ENCODE measurements at regions not wholly inside any gene's neighbourhood (a gene's known extent, or its start where the extent isn't known, plus 50 kb on each side); places are given as distances from the start of the nearest gene placed in this dataset.
A peak's percentile ranks its signal among the peaks of the same experiment; 100 is the strongest.

- 90 to 92% methylated on average over 8 of the region's 8 CpGs for WGBS, 2 experiments (ENCODE audit: insufficient coverage in 2 of 2)
- H3K27ac ChIP-seq (ENCODE audit: low read depth, low read length, severe bottlenecking), result no peak overlapping the region
These were observed 84.5 kb upstream of the SMNDC1 start for GRCh38 chr10:110389255-110389654.

GRCh38 chr10:110391541-110391940, 86.8 kb upstream of the SMNDC1 start:
- WGBS, 2 experiments (ENCODE audit: insufficient coverage in 2 of 2), result 94 to 97% methylated on average over 6 to 7 of the region's 7 CpGs
- Histone ChIP-seq H3K4me3 (ENCODE audit: extremely low read depth, insufficient read depth, low read length, poor library complexity, severe bottlenecking) (no peak overlapping the region), H3K27ac (ENCODE audit: low read depth, low read length, severe bottlenecking) (no peak overlapping the region), H3K4me1 (ENCODE audit: control insufficient read depth, insufficient read depth, low read length, poor library complexity, severe bottlenecking) (peaks cover 24% of the 10 kb centered on the region), H3K9me3 (ENCODE audit: control insufficient read depth, low read length) (no peaks in the 10 kb centered on the region), H3K36me3 (ENCODE audit: control insufficient read depth, insufficient read depth, low read length) (no peaks in the 10 kb centered on the region)

More at GRCh38 chr10:110389255-110389654, 84.5 kb upstream of the SMNDC1 start:
- Histone ChIP-seq H3K36me3 (ENCODE audit: control insufficient read depth, insufficient read depth, low read length) (no peaks in the 10 kb centered on the region), H3K4me3 (ENCODE audit: extremely low read depth, insufficient read depth, low read length, poor library complexity, severe bottlenecking) (no peak overlapping the region), H3K9me3 (ENCODE audit: control insufficient read depth, low read length) (no peaks in the 10 kb centered on the region), H3K4me1 (ENCODE audit: control insufficient read depth, insufficient read depth, low read length, poor library complexity, severe bottlenecking) (peaks cover 16% of the 10 kb centered on the region)

GRCh38 chr10:110392121-110392520, 87.4 kb upstream of the SMNDC1 start:
- Histone ChIP-seq H3K4me1 (ENCODE audit: control insufficient read depth, insufficient read depth, low read length, poor library complexity, severe bottlenecking) (peaks cover 24% of the 10 kb centered on the region), H3K36me3 (ENCODE audit: control insufficient read depth, insufficient read depth, low read length) (no peaks in the 10 kb centered on the region), H3K27ac (ENCODE audit: low read depth, low read length, severe bottlenecking) (no peak overlapping the region), H3K4me3 (ENCODE audit: extremely low read depth, insufficient read depth, low read length, poor library complexity, severe bottlenecking) (no peak overlapping the region), H3K9me3 (ENCODE audit: control insufficient read depth, low read length) (no peaks in the 10 kb centered on the region)
- WGBS, 2 experiments (ENCODE audit: insufficient coverage in 2 of 2), result 86 to 90% methylated on average over 6 of the region's 7 CpGs

- no peak overlapping the region for H3K4me3 ChIP-seq (ENCODE audit: extremely low read depth, insufficient read depth, low read length, poor library complexity, severe bottlenecking)
- no peaks in the 10 kb centered on the region for H3K36me3 ChIP-seq (ENCODE audit: control insufficient read depth, insufficient read depth, low read length)
- peaks cover 30% of the 10 kb centered on the region for H3K4me1 ChIP-seq (ENCODE audit: control insufficient read depth, insufficient read depth, low read length, poor library complexity, severe bottlenecking)
- no peaks in the 10 kb centered on the region for H3K9me3 ChIP-seq (ENCODE audit: control insufficient read depth, low read length)
- WGBS, 2 experiments (ENCODE audit: insufficient coverage in 2 of 2), result 73 to 75% methylated on average over 11 to 16 of the region's 19 CpGs
- no peak overlapping the region for H3K27ac ChIP-seq (ENCODE audit: low read depth, low read length, severe bottlenecking)
These were observed 88.4 kb upstream of the SMNDC1 start for GRCh38 chr10:110392868-110393740.

GRCh38 chr10:110393866-110394265, 89.1 kb upstream of the SMNDC1 start:
- H3K4me3 ChIP-seq (ENCODE audit: extremely low read depth, insufficient read depth, low read length, poor library complexity, severe bottlenecking), result no peak overlapping the region
- no peak overlapping the region for H3K27ac ChIP-seq (ENCODE audit: low read depth, low read length, severe bottlenecking)
- H3K36me3 ChIP-seq (ENCODE audit: control insufficient read depth, insufficient read depth, low read length), result no peaks in the 10 kb centered on the region
- H3K4me1 ChIP-seq (ENCODE audit: control insufficient read depth, insufficient read depth, low read length, poor library complexity, severe bottlenecking), result peaks cover 35% of the 10 kb centered on the region
- WGBS, 2 experiments (ENCODE audit: insufficient coverage in 2 of 2), result 97 to 100% methylated on average over 2 to 4 of the region's 6 CpGs
- H3K9me3 ChIP-seq (ENCODE audit: control insufficient read depth, low read length), result no peaks in the 10 kb centered on the region

- 90 to 100% methylated on average over 6 to 8 of the region's 8 CpGs for WGBS, 2 experiments (ENCODE audit: insufficient coverage in 2 of 2)
- Histone ChIP-seq H3K4me3 (ENCODE audit: extremely low read depth, insufficient read depth, low read length, poor library complexity, severe bottlenecking) (no peak overlapping the region), H3K36me3 (ENCODE audit: control insufficient read depth, insufficient read depth, low read length) (no peaks in the 10 kb centered on the region), H3K27ac (ENCODE audit: low read depth, low read length, severe bottlenecking) (no peak overlapping the region), H3K4me1 (ENCODE audit: control insufficient read depth, insufficient read depth, low read length, poor library complexity, severe bottlenecking) (peaks cover 37% of the 10 kb centered on the region), H3K9me3 (ENCODE audit: control insufficient read depth, low read length) (no peaks in the 10 kb centered on the region)
These were observed 89.6 kb upstream of the SMNDC1 start for GRCh38 chr10:110394296-110394695.

GRCh38 chr10:110394898-110395297, 90.2 kb upstream of the SMNDC1 start:
- H3K27ac ChIP-seq (ENCODE audit: low read depth, low read length, severe bottlenecking), result no peak overlapping the region
- 89 to 100% methylated on average over 3 to 6 of the region's 6 CpGs for WGBS, 2 experiments (ENCODE audit: insufficient coverage in 2 of 2)
- H3K4me3 ChIP-seq (ENCODE audit: extremely low read depth, insufficient read depth, low read length, poor library complexity, severe bottlenecking), result no peak overlapping the region

GRCh38 chr10:110395350-110396283, 90.9 kb upstream of the SMNDC1 start:
- H3K4me1 ChIP-seq (ENCODE audit: control insufficient read depth, insufficient read depth, low read length, poor library complexity, severe bottlenecking), result peaks cover 45% of the 10 kb centered on the region
- WGBS, 2 experiments (ENCODE audit: insufficient coverage in 2 of 2), result 90 to 96% methylated on average over 9 of the region's 11 CpGs
- peak overlapping the region; percentile 16 for H3K27ac ChIP-seq (ENCODE audit: low read depth, low read length, severe bottlenecking)
- H3K4me3 ChIP-seq (ENCODE audit: extremely low read depth, insufficient read depth, low read length, poor library complexity, severe bottlenecking), result no peak overlapping the region
- no peaks in the 10 kb centered on the region for H3K9me3 ChIP-seq (ENCODE audit: control insufficient read depth, low read length)
- H3K36me3 ChIP-seq (ENCODE audit: control insufficient read depth, insufficient read depth, low read length), result no peaks in the 10 kb centered on the region

More at GRCh38 chr10:110394898-110395297, 90.2 kb upstream of the SMNDC1 start:
- H3K9me3 ChIP-seq (ENCODE audit: control insufficient read depth, low read length), result no peaks in the 10 kb centered on the region
- H3K36me3 ChIP-seq (ENCODE audit: control insufficient read depth, insufficient read depth, low read length), result no peaks in the 10 kb centered on the region
- H3K4me1 ChIP-seq (ENCODE audit: control insufficient read depth, insufficient read depth, low read length, poor library complexity, severe bottlenecking), result peaks cover 41% of the 10 kb centered on the region

GRCh38 chr10:110396284-110396651, 91.5 kb upstream of the SMNDC1 start:
- no peaks in the 10 kb centered on the region for H3K36me3 ChIP-seq (ENCODE audit: control insufficient read depth, insufficient read depth, low read length)
- 100% methylated on average over 1 of the region's 1 CpG for WGBS, 2 experiments (ENCODE audit: insufficient coverage in 2 of 2)
- no peaks in the 10 kb centered on the region for H3K9me3 ChIP-seq (ENCODE audit: control insufficient read depth, low read length)
- H3K4me3 ChIP-seq (ENCODE audit: extremely low read depth, insufficient read depth, low read length, poor library complexity, severe bottlenecking), result no peak overlapping the region
- peaks cover 45% of the 10 kb centered on the region for H3K4me1 ChIP-seq (ENCODE audit: control insufficient read depth, insufficient read depth, low read length, poor library complexity, severe bottlenecking)
- no peak overlapping the region for H3K27ac ChIP-seq (ENCODE audit: low read depth, low read length, severe bottlenecking)

- H3K36me3 ChIP-seq (ENCODE audit: control insufficient read depth, insufficient read depth, low read length), result no peaks in the 10 kb centered on the region
- H3K4me3 ChIP-seq (ENCODE audit: extremely low read depth, insufficient read depth, low read length, poor library complexity, severe bottlenecking), result no peak overlapping the region
- H3K9me3 ChIP-seq (ENCODE audit: control insufficient read depth, low read length), result no peaks in the 10 kb centered on the region
- WGBS, 2 experiments (ENCODE audit: insufficient coverage in 2 of 2), result 91 to 100% methylated on average over 1 of the region's 3 CpGs
- H3K27ac ChIP-seq (ENCODE audit: low read depth, low read length, severe bottlenecking), result peak overlapping the region; percentile 62
- H3K4me1 ChIP-seq (ENCODE audit: control insufficient read depth, insufficient read depth, low read length, poor library complexity, severe bottlenecking), result peaks cover 39% of the 10 kb centered on the region
These were observed 93.1 kb upstream of the SMNDC1 start for GRCh38 chr10:110397856-110398255.

Data from mesodermal cell (in vitro differentiated cells).